GM23248 (cell line): ENCODE measurements at regions not wholly inside any gene's neighbourhood (a gene's known extent, or its start where the extent isn't known, plus 50 kb on each side); places are given as distances from the start of the nearest gene placed in this dataset.

Source experiments
- DNase-seq: peaks from one replicate; pipeline ENCODE4 v3.0.0-alpha.2; 2015
- H2AFZ ChIP-seq: fragments of 200-600 bp; sonication (generic); 2 replicates; pipeline ENCODE4 v1.6.1; 2016; ENCODE audit warnings: antibody characterized with exemption
- H3F3A ChIP-seq: fragments of 200-600 bp; sonication (generic); 2 replicates; pipeline ENCODE4 v1.6.1; 2016; ENCODE audit warnings: mild to moderate bottlenecking, antibody characterized with exemption, mixed run types; ENCODE audit not compliant: insufficient read depth
- H3K27ac ChIP-seq: fragments of 200-600 bp; sonication (generic); 2 replicates; pipeline ENCODE4 v1.5.1; 2016; ENCODE audit warnings: mild to moderate bottlenecking
- H3K27me3 ChIP-seq: fragments of 200-600 bp; sonication (generic); replicated peaks from 2 replicates; pipeline ENCODE4 v1.6.1; 2016; ENCODE audit warnings: mild to moderate bottlenecking; ENCODE audit not compliant: insufficient read depth
- H3K36me3 ChIP-seq: fragments of 200-600 bp; sonication (generic); 2 replicates; pipeline ENCODE4 v1.6.1; 2016; ENCODE audit warnings: low read depth, mild to moderate bottlenecking
- H3K4me1 ChIP-seq: fragments of 200-600 bp; sonication (generic); 2 replicates; pipeline ENCODE4 v1.6.1; 2016; ENCODE audit warnings: mild to moderate bottlenecking; ENCODE audit not compliant: insufficient read depth
- H3K4me2 ChIP-seq: fragments of 200-600 bp; sonication (generic); one replicate; pipeline ENCODE4 v1.6.1; 2016; ENCODE audit warnings: mild to moderate bottlenecking; ENCODE audit not compliant: unreplicated experiment
- H3K4me3 ChIP-seq: fragments of 200-600 bp; sonication (generic); 2 replicates; pipeline ENCODE4 v1.5.1; 2016; ENCODE audit warnings: mild to moderate bottlenecking
- H3K79me2 ChIP-seq: fragments of 200-600 bp; sonication (generic); 2 replicates; pipeline ENCODE4 v1.6.1; 2016; ENCODE audit warnings: mild to moderate bottlenecking; ENCODE audit not compliant: insufficient read depth
- H3K9ac ChIP-seq: fragments of 200-600 bp; sonication (generic); 2 replicates; pipeline ENCODE4 v1.6.1; 2016; ENCODE audit warnings: mild to moderate bottlenecking
- H3K9me2 ChIP-seq: fragments of 200-600 bp; sonication (generic); 2 replicates; pipeline ENCODE4 v1.6.1; 2016; ENCODE audit warnings: mixed run types, mild to moderate bottlenecking, moderate library complexity; ENCODE audit not compliant: insufficient read depth
- H3K9me3 ChIP-seq: fragments of 200-600 bp; sonication (generic); one replicate; pipeline ENCODE4 v1.6.1; 2017; ENCODE audit warnings: low read depth
- H4K20me1 ChIP-seq: fragments of 200-600 bp; sonication (generic); 2 replicates; pipeline ENCODE4 v1.6.0; 2016; ENCODE audit not compliant: insufficient read depth
- EZH2 ChIP-seq: fragments of 200-600 bp; sonication (generic); IDR thresholded peaks from 2 replicates; pipeline ENCODE4 v1.6.1; 2018; ENCODE audit warnings: antibody characterized with exemption, mild to moderate bottlenecking; ENCODE audit not compliant: insufficient read depth, poor library complexity, severe bottlenecking
- EZH2phosphoT487 ChIP-seq: fragments of 200-600 bp; sonication (generic); IDR thresholded peaks from 2 replicates; pipeline ENCODE4 v1.6.1; 2018; ENCODE audit warnings: antibody characterized with exemption, moderate library complexity, mild to moderate bottlenecking, low read depth; ENCODE audit not compliant: insufficient read depth
- WGBS, 2 experiments: methylation state at CpG; one replicate each; pipeline ENCODE4 v1.1.6; 2015 to 2017; ENCODE audit warnings: low lambda C conversion rate in 2 of 2, low coverage in 1 of 2; ENCODE audit errors: missing lambda C conversion rate in 2 of 2; 5-methylcytosine and 5-hydroxymethylcytosine counted together
- in situ Hi-C: fragments of 300-500 bp; cut with MboI; formaldehyde crosslinking; loops from 2 replicates; pipeline ENCODE4 v1.15.0; 2020

- Histone ChIP-seq H3F3A (peaks cover 39% of the 10 kb centered on the region), H3K4me3 (no peak overlapping the region), H3K4me2 (peak overlapping the region; percentile 15), H3K9ac (no peak overlapping the region), H4K20me1 (no peaks in the 10 kb centered on the region), H2AFZ (no peak overlapping the region), H3K36me3 (no peaks in the 10 kb centered on the region), H3K9me2 (no peaks in the 10 kb centered on the region), H3K9me3 (no peaks in the 10 kb centered on the region), H3K79me2 (no peaks in the 10 kb centered on the region), H3K4me1 (peaks cover 42% of the 10 kb centered on the region), H3K27me3 (no peaks in the 10 kb centered on the region), H3K27ac (no peak overlapping the region; the same call in 1 of the 2 replicates)
- WGBS, 2 experiments: 0 to 5% methylated on average over 1 of the region's 1 CpG
- TF ChIP-seq EZH2: no peak
- no peak for TF ChIP-seq EZH2phosphoT487
- in situ Hi-C loops: no loop called here
- DNase-seq: peak; percentile 88
These were observed 183.4 kb upstream of the FAM241A start for GRCh38 chr4:111961809-111962208.

GRCh38 chr4:111963158-111963700, 182.0 kb upstream of the FAM241A start:
- TF ChIP-seq EZH2: no peak
- no peak for TF ChIP-seq EZH2phosphoT487
- H3K27ac ChIP-seq: no peak overlapping the region
- H3K4me1 ChIP-seq: peaks cover 42% of the 10 kb centered on the region
- no peaks in the 10 kb centered on the region for H3K9me3 ChIP-seq
- H3K4me3 ChIP-seq: no peak overlapping the region
- no peaks in the 10 kb centered on the region for H3K9me2 ChIP-seq
- DNase-seq: no peak
- H3K79me2 ChIP-seq: no peaks in the 10 kb centered on the region
- H3K9ac ChIP-seq: no peak overlapping the region
- no peaks in the 10 kb centered on the region for H4K20me1 ChIP-seq
- peaks cover 39% of the 10 kb centered on the region for H3F3A ChIP-seq
- no peaks in the 10 kb centered on the region for H3K36me3 ChIP-seq
- H2AFZ ChIP-seq: no peak overlapping the region
- H3K27me3 ChIP-seq: no peaks in the 10 kb centered on the region
- WGBS, 2 experiments: 40 to 45% methylated on average over 5 of the region's 5 CpGs
- in situ Hi-C loops: no loop called here
- no peak overlapping the region for H3K4me2 ChIP-seq

- Histone ChIP-seq H3K4me2 (no peak overlapping the region), H3K36me3 (no peaks in the 10 kb centered on the region), H3K27me3 (no peaks in the 10 kb centered on the region), H4K20me1 (no peaks in the 10 kb centered on the region), H3K4me1 (0 out of 2 replicates have a peak, but pooled peaks cover 6% of the 10 kb centered on the region), H3K9me3 (no peaks in the 10 kb centered on the region), H3F3A (no peaks in the 10 kb centered on the region), H3K4me3 (no peak overlapping the region), H2AFZ (no peak overlapping the region), H3K27ac (no peak overlapping the region), H3K79me2 (no peaks in the 10 kb centered on the region), H3K9me2 (no peaks in the 10 kb centered on the region), H3K9ac (no peak overlapping the region)
- in situ Hi-C loops: no loop called here
- TF ChIP-seq EZH2: no peak
- no peak for TF ChIP-seq EZH2phosphoT487
- no peak for DNase-seq
- WGBS, 2 experiments: 69 to 70% methylated on average over 7 of the region's 7 CpGs
These were observed 167.8 kb upstream of the FAM241A start for GRCh38 chr4:111977419-111977965.

- H3K4me2 ChIP-seq: no peak overlapping the region
- no peak overlapping the region for H2AFZ ChIP-seq
- H3K79me2 ChIP-seq: no peaks in the 10 kb centered on the region
- no peaks in the 10 kb centered on the region for H3K9me3 ChIP-seq
- H3K27ac ChIP-seq: no peak overlapping the region
- DNase-seq: peak; percentile 71
- H3K4me1 ChIP-seq: 0 out of 2 replicates have a peak, but pooled peaks cover 6% of the 10 kb centered on the region
- H3K9ac ChIP-seq: no peak overlapping the region
- no peaks in the 10 kb centered on the region for H3F3A ChIP-seq
- H3K4me3 ChIP-seq: no peak overlapping the region
- H4K20me1 ChIP-seq: no peaks in the 10 kb centered on the region
- TF ChIP-seq EZH2phosphoT487: no peak
- TF ChIP-seq EZH2: no peak
- in situ Hi-C loops: no loop called here
- H3K27me3 ChIP-seq: no peaks in the 10 kb centered on the region
- no peaks in the 10 kb centered on the region for H3K9me2 ChIP-seq
- no peaks in the 10 kb centered on the region for H3K36me3 ChIP-seq
These were observed 165.3 kb upstream of the FAM241A start for GRCh38 chr4:111979921-111980320.

GRCh38 chr4:111982089-111982488, 163.2 kb upstream of the FAM241A start:
- no peak overlapping the region for H3K4me2 ChIP-seq
- H3K27ac ChIP-seq: no peak overlapping the region
- H3K4me1 ChIP-seq: 0 out of 2 replicates have a peak, but pooled peaks cover 6% of the 10 kb centered on the region
- H2AFZ ChIP-seq: no peak overlapping the region
- no peaks in the 10 kb centered on the region for H3K9me3 ChIP-seq
- H3F3A ChIP-seq: no peaks in the 10 kb centered on the region
- H3K36me3 ChIP-seq: no peaks in the 10 kb centered on the region
- DNase-seq: no peak
- no peaks in the 10 kb centered on the region for H3K79me2 ChIP-seq
- 94 to 96% methylated on average over 1 of the region's 1 CpG for WGBS, 2 experiments
- no peaks in the 10 kb centered on the region for H4K20me1 ChIP-seq
- H3K27me3 ChIP-seq: no peaks in the 10 kb centered on the region
- no peaks in the 10 kb centered on the region for H3K9me2 ChIP-seq
- no peak overlapping the region for H3K4me3 ChIP-seq
- TF ChIP-seq EZH2phosphoT487 (no peak), EZH2 (no peak)
- no peak overlapping the region for H3K9ac ChIP-seq
- in situ Hi-C loops: no loop called here
